ENCODE measurements at regions not wholly inside any gene's neighbourhood (a gene's known extent, or its start where the extent isn't known, plus 50 kb on each side); places are given as distances from the start of the nearest gene placed in this dataset.

DNA sequence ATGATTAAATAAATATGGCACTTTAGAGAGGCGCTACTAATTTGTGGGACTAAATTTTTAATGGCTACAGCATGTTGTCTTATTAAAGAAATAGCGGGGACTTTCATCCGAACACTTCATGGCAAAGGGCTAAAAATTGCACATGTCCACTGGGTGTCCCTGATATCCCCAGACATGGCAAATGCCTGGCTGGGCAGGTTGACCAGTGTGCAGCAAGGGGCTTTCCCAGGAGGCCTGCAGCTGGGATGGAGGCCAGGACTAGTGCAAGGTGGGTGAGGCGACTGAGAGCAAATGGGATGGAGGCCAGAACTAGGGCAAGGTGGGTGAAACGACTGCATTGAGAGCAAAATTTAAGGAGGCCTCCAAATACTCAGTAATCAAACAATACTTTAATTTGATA is 167.4 kb upstream of the SMAD3 start:
- Histone ChIP-seq H3K36me3 (replicated peaks) (no peaks in the 10 kb centered on the region), H3K4me3 (ENCODE audit: low read depth, low read length) (no peak overlapping the region), H3K27ac (no peak overlapping the region), H3K27me3 (replicated peaks) (no peaks in the 10 kb centered on the region)
- in situ Hi-C loops (cut with HindIII; ENCODE audit: low pct_ligation_motif_present, low sequenced_read_pairs), result no loop called here
- no peak for DNase-seq
- TF ChIP-seq, protein P1, sequence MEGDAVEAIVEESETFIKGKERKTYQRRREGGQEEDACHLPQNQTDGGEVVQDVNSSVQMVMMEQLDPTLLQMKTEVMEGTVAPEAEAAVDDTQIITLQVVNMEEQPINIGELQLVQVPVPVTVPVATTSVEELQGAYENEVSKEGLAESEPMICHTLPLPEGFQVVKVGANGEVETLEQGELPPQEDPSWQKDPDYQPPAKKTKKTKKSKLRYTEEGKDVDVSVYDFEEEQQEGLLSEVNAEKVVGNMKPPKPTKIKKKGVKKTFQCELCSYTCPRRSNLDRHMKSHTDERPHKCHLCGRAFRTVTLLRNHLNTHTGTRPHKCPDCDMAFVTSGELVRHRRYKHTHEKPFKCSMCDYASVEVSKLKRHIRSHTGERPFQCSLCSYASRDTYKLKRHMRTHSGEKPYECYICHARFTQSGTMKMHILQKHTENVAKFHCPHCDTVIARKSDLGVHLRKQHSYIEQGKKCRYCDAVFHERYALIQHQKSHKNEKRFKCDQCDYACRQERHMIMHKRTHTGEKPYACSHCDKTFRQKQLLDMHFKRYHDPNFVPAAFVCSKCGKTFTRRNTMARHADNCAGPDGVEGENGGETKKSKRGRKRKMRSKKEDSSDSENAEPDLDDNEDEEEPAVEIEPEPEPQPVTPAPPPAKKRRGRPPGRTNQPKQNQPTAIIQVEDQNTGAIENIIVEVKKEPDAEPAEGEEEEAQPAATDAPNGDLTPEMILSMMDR (IDR thresholded peaks at IDR 0.05; ENCODE audit: low read depth, low read length, missing control alignments), result no peak

DNA sequence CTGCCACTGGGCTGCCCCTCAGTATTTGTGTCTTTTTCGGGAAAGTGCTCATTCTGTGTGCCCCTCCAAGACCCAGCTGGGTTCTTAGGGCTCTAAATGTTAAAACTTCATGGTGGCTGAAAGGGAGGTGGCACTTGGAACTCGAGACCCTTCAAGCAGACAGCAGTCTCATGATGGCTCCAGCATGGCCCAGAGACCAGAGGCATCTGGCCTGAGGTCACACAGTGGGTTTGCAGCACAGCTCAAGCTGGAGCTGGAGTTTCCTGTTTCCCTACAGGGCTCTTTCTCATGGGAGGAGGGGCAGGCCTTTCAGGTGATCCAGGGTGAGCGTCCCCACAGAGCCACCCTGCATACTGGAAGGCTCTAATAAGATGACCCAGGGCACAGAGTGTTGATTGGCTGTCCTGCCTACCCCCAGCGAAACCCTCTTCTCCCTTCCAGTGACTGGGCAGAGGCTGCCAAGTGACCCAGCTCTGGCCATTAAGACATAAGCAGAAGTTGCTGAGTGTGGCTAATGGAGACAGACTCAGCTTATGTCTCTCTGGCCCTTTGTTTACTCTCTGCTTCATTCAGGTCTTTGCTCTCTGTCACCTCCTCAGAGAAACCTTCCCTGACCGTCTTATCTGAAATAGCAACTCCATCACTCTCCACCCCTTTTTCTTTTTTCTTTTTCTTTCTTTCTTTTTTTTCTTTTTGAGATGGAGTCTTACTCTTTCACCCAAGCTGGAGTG is 166.6 kb upstream of the SMAD3 start:
- in situ Hi-C loops (cut with HindIII; ENCODE audit: low pct_ligation_motif_present, low sequenced_read_pairs), result no loop called here
- Histone ChIP-seq H3K27me3 (replicated peaks) (no peaks in the 10 kb centered on the region), H3K27ac (no peak overlapping the region), H3K36me3 (replicated peaks) (no peaks in the 10 kb centered on the region), H3K4me3 (ENCODE audit: low read depth, low read length) (no peak overlapping the region)
- TF ChIP-seq, protein P1 (IDR thresholded peaks at IDR 0.05; ENCODE audit: low read depth, low read length, missing control alignments), result no peak
- no peak for DNase-seq

DNA sequence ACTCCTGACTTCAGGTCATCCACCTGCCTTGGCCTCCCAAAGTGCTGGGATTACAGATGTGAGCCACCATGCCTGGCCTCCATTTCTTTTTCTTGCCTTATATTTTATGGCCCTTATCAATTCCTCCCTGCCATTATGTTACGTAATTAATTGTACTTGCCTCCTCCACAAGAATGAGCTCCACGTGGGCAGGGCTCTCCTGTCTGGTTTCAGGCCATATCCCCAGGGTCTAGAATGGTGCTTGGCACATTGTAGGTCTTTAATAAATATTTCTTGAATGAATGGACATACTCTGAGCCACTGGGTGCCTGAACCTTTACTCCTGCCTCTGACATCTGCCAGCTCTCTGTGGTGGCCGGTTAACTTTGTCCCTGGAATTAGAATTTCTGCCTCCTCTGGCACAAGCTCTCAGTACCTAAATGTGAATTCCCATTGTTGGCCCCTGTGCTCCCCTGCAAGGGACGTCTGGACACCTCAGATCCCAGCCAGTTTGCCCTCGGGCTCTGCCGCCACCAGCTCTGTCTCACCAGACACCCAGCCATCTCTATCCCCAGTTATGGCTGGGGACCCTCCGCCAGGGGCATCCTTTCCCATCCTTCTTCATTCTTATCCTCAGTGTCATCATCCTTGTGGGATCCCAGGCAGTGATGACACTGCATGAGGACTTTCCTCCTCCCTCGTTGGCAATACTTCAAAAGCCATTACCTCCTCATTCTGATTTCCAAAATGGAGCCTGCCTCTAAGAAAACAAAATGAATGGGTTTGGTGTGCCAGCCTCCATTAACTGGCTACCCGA is 165.6 kb upstream of the SMAD3 start:
- peak; percentile 42 for DNase-seq
- TF ChIP-seq, protein P1 (IDR thresholded peaks at IDR 0.05; ENCODE audit: low read depth, low read length, missing control alignments), result peak; percentile 29
- no peaks in the 10 kb centered on the region for H3K27me3 ChIP-seq (replicated peaks)
- H3K27ac ChIP-seq, result no peak overlapping the region
- in situ Hi-C loops (cut with HindIII; ENCODE audit: low pct_ligation_motif_present, low sequenced_read_pairs), result no loop called here
- no peaks in the 10 kb centered on the region for H3K36me3 ChIP-seq (replicated peaks)
- H3K4me3 ChIP-seq (ENCODE audit: low read depth, low read length), result no peak overlapping the region

DNA sequence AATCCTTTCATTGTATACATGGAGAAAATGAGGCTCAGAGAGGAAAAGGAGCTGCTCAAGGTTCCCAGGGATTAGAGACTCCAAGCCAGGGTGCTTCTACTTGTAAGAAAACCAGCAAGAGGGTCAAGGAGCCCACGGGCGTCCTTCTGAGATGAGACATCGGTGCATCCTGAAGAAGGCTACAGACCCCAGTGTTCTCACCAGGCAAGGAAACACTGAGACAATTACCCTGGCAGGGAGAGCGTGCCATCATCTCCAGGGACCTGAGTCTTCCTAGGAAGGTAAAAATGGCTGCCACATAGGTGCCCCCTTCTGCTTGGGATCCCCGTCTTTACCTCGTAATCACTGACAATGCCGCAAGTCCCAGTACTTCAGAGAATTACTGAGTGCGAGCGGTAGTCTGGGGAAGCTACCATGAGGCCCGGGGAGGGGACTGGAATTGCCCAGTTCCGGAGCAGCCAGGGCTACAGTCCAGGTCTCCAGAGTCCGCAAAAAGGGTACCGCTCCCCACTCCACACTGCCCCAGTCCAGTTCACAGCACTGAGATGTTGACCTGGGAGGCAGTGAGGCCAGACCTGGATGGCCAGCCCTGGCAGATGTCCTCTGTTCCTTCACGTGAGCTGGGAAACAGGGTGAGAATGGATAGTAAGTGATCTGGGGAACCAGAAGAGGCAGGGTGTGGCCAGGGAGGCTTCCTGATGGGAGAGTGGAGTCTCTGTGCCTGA is 164.7 kb upstream of the SMAD3 start:
- no peak overlapping the region for H3K27ac ChIP-seq
- TF ChIP-seq, protein P1 (IDR thresholded peaks at IDR 0.05; ENCODE audit: low read depth, low read length, missing control alignments), result no peak

DNA sequence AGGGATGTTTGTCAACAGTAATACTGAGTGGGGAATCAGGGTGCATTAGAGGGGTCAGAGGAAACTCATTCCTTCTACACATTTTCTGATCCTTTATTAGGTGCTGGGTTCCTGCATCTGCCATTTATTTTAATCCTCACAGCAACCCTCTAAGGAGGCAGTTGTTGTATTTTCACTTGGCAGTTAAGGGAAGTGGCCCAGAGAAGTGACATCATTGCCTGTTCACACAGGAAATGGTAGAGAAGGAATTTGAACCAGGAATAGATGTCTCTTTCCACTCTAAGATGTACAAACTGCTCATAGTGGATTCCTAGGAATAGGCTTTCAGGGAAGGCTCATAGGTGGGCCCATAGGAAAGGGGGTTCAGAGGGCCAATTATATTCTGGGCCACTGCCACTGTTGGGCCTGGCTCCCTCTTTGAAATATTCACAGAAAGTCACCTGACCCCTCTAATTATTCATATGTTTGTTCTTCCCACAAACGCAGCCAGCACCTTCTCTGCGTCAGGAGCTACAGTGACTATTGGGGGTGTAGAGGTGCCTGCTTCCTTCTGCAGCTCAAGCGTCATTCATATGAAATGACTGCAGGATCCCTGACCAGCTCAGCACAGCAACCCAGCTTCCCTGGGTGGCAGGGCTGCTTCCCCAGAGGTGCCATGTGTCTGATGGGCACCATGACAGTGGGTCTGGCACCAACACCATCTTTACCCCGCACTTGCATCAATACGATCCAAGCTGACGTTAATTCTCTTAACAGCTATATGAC is 163.9 kb upstream of the SMAD3 start:
- Histone ChIP-seq H3K4me3 (ENCODE audit: low read depth, low read length) (no peak overlapping the region), H3K36me3 (replicated peaks) (no peaks in the 10 kb centered on the region), H3K27me3 (replicated peaks) (no peaks in the 10 kb centered on the region), H3K27ac (no peak overlapping the region)
- DNase-seq, result no peak
- TF ChIP-seq, protein P1 (IDR thresholded peaks at IDR 0.05; ENCODE audit: low read depth, low read length, missing control alignments), result no peak
- in situ Hi-C loops (cut with HindIII; ENCODE audit: low pct_ligation_motif_present, low sequenced_read_pairs), result no loop called here

More for the DNA sequence above, 164.7 kb upstream of the SMAD3 start:
- DNase-seq, result no peak
- H3K36me3 ChIP-seq (replicated peaks), result no peaks in the 10 kb centered on the region
- H3K4me3 ChIP-seq (ENCODE audit: low read depth, low read length), result no peak overlapping the region
- in situ Hi-C loops (cut with HindIII; ENCODE audit: low pct_ligation_motif_present, low sequenced_read_pairs), result no loop called here
- no peaks in the 10 kb centered on the region for H3K27me3 ChIP-seq (replicated peaks)
